HCT116 (cell line): ENCODE measurements at regions not wholly inside any gene's neighbourhood (a gene's known extent, or its start where the extent isn't known, plus 50 kb on each side); places are given as distances from the start of the nearest gene placed in this dataset.

Experiments
- ATAC-seq: fragments of 200-7000 bp; cut with Tn5 transposase; 2 replicates; pipeline ENCODE4 v1.9.1; 2020; ENCODE audit warnings: mild to moderate bottlenecking, moderate library complexity
- BruUV-seq: library from RNA; stranded (reverse); fragments of 400-500 nt; replicated peaks from 2 replicates; lab custom pipeline; 2021; lab: Mats Ljungman, UMichigan
- CTCF ChIA-PET: fragments of 300-600 bp; sonication (Branson Sonifier 250); formaldehyde crosslinking; loops from one replicate; lab custom pipeline; 2021; ENCODE audit warnings: antibody characterized with exemption; lab: Charles Lee
- POLR2A ChIA-PET: fragments of 300-600, 350-600 bp; sonication (Branson Sonifier 250); formaldehyde crosslinking; loops from one replicate; lab custom pipeline; 2021; ENCODE audit warnings: antibody characterized with exemption; lab: Charles Lee
- RAD21 ChIA-PET, 2 experiments: fragments of 300-600 bp; sonication (Branson Sonifier 250); formaldehyde crosslinking; loops; one replicate each; lab custom pipeline; 2023; ENCODE audit warnings: low total read pairs in 2 of 2; ENCODE audit not compliant: uncharacterized antibody in 2 of 2, unreplicated experiment in 2 of 2, low non-redundant PET in 1 of 2; lab: Charles Lee
- DNase-seq: peaks from one replicate; pipeline ENCODE4 v3.0.0-alpha.2; 2010; ENCODE audit warnings: low read depth, low spot score
- H2AFZ ChIP-seq: fragments of 200-600 bp; shearing (Covaris generic), sonication (generic); 2 replicates; pipeline ENCODE4 v1.6.1; 2017; ENCODE audit warnings: low read depth, mixed run types, mixed read lengths, antibody characterized with exemption, low read length; ENCODE audit not compliant: poor library complexity, severe bottlenecking
- H3K27ac ChIP-seq: 2 replicates; pipeline ENCODE4 v1.5.1; 2012; ENCODE audit warnings: low read depth, low read length
- H3K27me3 ChIP-seq: fragments of 200-600 bp; sonication (generic); 2 replicates; pipeline ENCODE4 v1.6.1; 2016; ENCODE audit warnings: mixed run types, low read length, mixed read lengths; ENCODE audit not compliant: insufficient read depth
- H3K36me3 ChIP-seq, 2 experiments: fragments of 200-500 bp in 1 of 2; fragments of 200-600 bp in 1 of 2; sonication (Bioruptor generic) in 1 of 2; sonication (generic) in 1 of 2; 2 replicates each; pipeline versions ENCODE4 v1.5.1 to v1.6.1; 2014 to 2016; ENCODE audit warnings: low read length in 2 of 2, inconsistent platforms in 1 of 2, mixed read lengths in 1 of 2, mixed run types in 1 of 2; ENCODE audit not compliant: insufficient read depth in 2 of 2, control insufficient read depth in 1 of 2
- H3K4me1 ChIP-seq, 2 experiments: fragments of 200-600 bp in 1 of 2; sonication (generic) in 1 of 2; 2 replicates each; pipeline versions ENCODE4 v1.5.1 to v1.6.1; 2012 to 2017; ENCODE audit warnings: low read length in 2 of 2, inconsistent platforms in 1 of 2, mild to moderate bottlenecking in 1 of 2, mixed read lengths in 1 of 2, mixed run types in 1 of 2, moderate library complexity in 1 of 2; ENCODE audit not compliant: insufficient read depth in 2 of 2, control insufficient read depth in 1 of 2
- H3K4me2 ChIP-seq: fragments of 200-600 bp; sonication (generic); 2 replicates; pipeline ENCODE4 v1.6.1; 2017; ENCODE audit warnings: mixed run types, low read length, mixed read lengths
- H3K4me3 ChIP-seq, 2 experiments: fragments of 200-600 bp in 1 of 2; sonication (generic) in 1 of 2; replicated peaks in 1 of 2; 2 replicates each; pipeline ENCODE4 v1.5.1; 2011 to 2016; ENCODE audit warnings: low read length in 2 of 2, control low read depth in 1 of 2, low read depth in 1 of 2, mild to moderate bottlenecking in 1 of 2, mixed read lengths in 1 of 2, mixed run types in 1 of 2
- H3K79me2 ChIP-seq: fragments of 200-600 bp; sonication (generic); 2 replicates; pipeline ENCODE4 v1.6.1; 2017; ENCODE audit warnings: mild to moderate bottlenecking, mixed run types, low read length, moderate library complexity, mixed read lengths; ENCODE audit not compliant: insufficient read depth
- H3K9ac ChIP-seq: fragments of 200-600 bp; sonication (generic); 2 replicates; pipeline ENCODE4 v1.6.1; 2016; ENCODE audit warnings: low read length, mixed read lengths
- H3K9me2 ChIP-seq: fragments of 200-600 bp; sonication (generic), shearing (Covaris generic); 2 replicates; pipeline ENCODE4 v1.6.1; 2017; ENCODE audit warnings: mixed run types, mild to moderate bottlenecking, moderate library complexity; ENCODE audit not compliant: insufficient read depth
- H3K9me3 ChIP-seq, 2 experiments: fragments of 200-500 bp in 1 of 2; fragments of 200-600 bp in 1 of 2; sonication (Bioruptor generic) in 1 of 2; sonication (generic) in 1 of 2; 2 replicates each; pipeline ENCODE4 v1.6.1; 2014 to 2017; ENCODE audit warnings: low read length in 2 of 2, mixed read lengths in 2 of 2, inconsistent platforms in 1 of 2, low read depth in 1 of 2, mild to moderate bottlenecking in 1 of 2, mixed run types in 1 of 2, moderate library complexity in 1 of 2; ENCODE audit not compliant: control insufficient read depth in 1 of 2, insufficient read depth in 1 of 2
- H4K20me1 ChIP-seq: fragments of 200-600 bp; sonication (generic), shearing (Covaris generic); 2 replicates; pipeline ENCODE4 v1.6.1; 2017; ENCODE audit warnings: mixed run types, mild to moderate bottlenecking, moderate library complexity; ENCODE audit not compliant: insufficient read depth
- CBX3 ChIP-seq: IDR thresholded peaks from 2 replicates; pipeline ENCODE4 v1.6.1; 2012; ENCODE audit warnings: low read depth
- CEBPB ChIP-seq: IDR thresholded peaks from 2 replicates; pipeline ENCODE4 v1.6.1; 2012; ENCODE audit warnings: low read depth
- ELF1 ChIP-seq: IDR thresholded peaks from 2 replicates; pipeline ENCODE4 v1.6.1; 2012; ENCODE audit warnings: low read depth, borderline replicate concordance
- EZH2 ChIP-seq: fragments of 200-600 bp; sonication (generic); IDR thresholded peaks from 2 replicates; pipeline ENCODE4 v1.6.1; 2017; ENCODE audit warnings: antibody characterized with exemption, mixed run types
- EZH2phosphoT487 ChIP-seq: fragments of 200-600 bp; IDR thresholded peaks from 2 replicates; pipeline ENCODE4 v1.6.1; 2018; ENCODE audit warnings: antibody characterized with exemption, borderline replicate concordance
- FOSL1 ChIP-seq: IDR thresholded peaks from 2 replicates; pipeline ENCODE4 v1.6.1; 2012; ENCODE audit warnings: low read depth
- JUND ChIP-seq: IDR thresholded peaks from 2 replicates; pipeline ENCODE4 v1.6.1; 2012
- MAX ChIP-seq: IDR thresholded peaks from 2 replicates; pipeline ENCODE4 v1.6.1; 2012
- RAD21 ChIP-seq: IDR thresholded peaks from 2 replicates; pipeline ENCODE4 v1.6.1; 2012; ENCODE audit warnings: low read depth, mild to moderate bottlenecking
- SP1 ChIP-seq: IDR thresholded peaks from 2 replicates; pipeline ENCODE4 v1.6.1; 2012; ENCODE audit warnings: low read depth
- TCF7L2 ChIP-seq: IDR thresholded peaks from 2 replicates; pipeline ENCODE4 v1.7.0; 2011; ENCODE audit warnings: borderline replicate concordance, inconsistent platforms; ENCODE audit not compliant: insufficient read depth, insufficient read length; ENCODE audit errors: extremely low read depth
- YY1 ChIP-seq: IDR thresholded peaks from 2 replicates; pipeline ENCODE4 v1.6.1; 2011; ENCODE audit warnings: low read length, low read depth, moderate library complexity, mild to moderate bottlenecking; ENCODE audit not compliant: insufficient replicate concordance; ENCODE audit errors: extremely low read depth
- ZBTB33 ChIP-seq: IDR thresholded peaks from 2 replicates; pipeline ENCODE4 v1.6.1; 2011; ENCODE audit warnings: mild to moderate bottlenecking, low read length, moderate library complexity; ENCODE audit not compliant: insufficient replicate concordance; ENCODE audit errors: extremely low read depth
- ZFX ChIP-seq: fragments of 450-650 bp; IDR thresholded peaks from 2 replicates; pipeline ENCODE4 v1.6.1; 2017
- ZNF274 ChIP-seq: fragments of 200-500 bp; sonication (Bioruptor generic); IDR thresholded peaks from 2 replicates; pipeline ENCODE4 v1.6.1; 2014; ENCODE audit warnings: mild to moderate bottlenecking, low read depth, low read length, inconsistent platforms
- intact Hi-C: fragments of 100-400 bp; cut with micrococcal nuclease; formaldehyde crosslinking; loops from 2 replicates; pipeline ENCODE4 v1.10.0; 2022

GRCh38 chr14:65277027-65277426, 135.5 kb upstream of the FUT8 start:
- Histone ChIP-seq H3K27me3 (no peaks in the 10 kb centered on the region), H3K9ac (no peak overlapping the region), H3K79me2 (no peaks in the 10 kb centered on the region), H3K9me2 (no peaks in the 10 kb centered on the region), H3K36me3 (no peaks in the 10 kb centered on the region), H3K4me2 (no peak overlapping the region), H3K9me3 (no peaks in the 10 kb centered on the region), H2AFZ (no peak overlapping the region), H3K4me3 (no peak overlapping the region), H3K4me1 (no peaks in the 10 kb centered on the region), H3K27ac (no peak overlapping the region), H4K20me1 (no peaks in the 10 kb centered on the region)
- BruUV-seq: no TSS peak
- CTCF ChIA-PET: no interaction called here
- DNase-seq (no peak), ATAC-seq (no peak)
- RAD21 ChIA-PET: no interaction called here
- POLR2A ChIA-PET: no interaction called here
- intact Hi-C loops: no loop called here
- TF ChIP-seq EZH2phosphoT487 (no peak), CBX3 (no peak), FOSL1 (no peak), TCF7L2 (no peak), ZNF274 (no peak), EZH2 (no peak), YY1 (no peak), MAX (no peak), CEBPB (no peak), ZFX (no peak), ELF1 (no peak), SP1 (no peak), ZBTB33 (no peak), RAD21 (no peak), JUND (no peak)
